AG04449 (cell line): ENCODE measurements at regions not wholly inside any gene's neighbourhood (a gene's known extent, or its start where the extent isn't known, plus 50 kb on each side); places are given as distances from the start of the nearest gene placed in this dataset.

Experiments
- CTCF ChIA-PET: fragments of 350-600 bp; formaldehyde crosslinking; extraction: SDS; loops from one replicate; lab custom pipeline; 2021; ENCODE audit warnings: antibody characterized with exemption; lab: Yijun Ruan, JAX
- POLR2A ChIA-PET: fragments of 400-600, 350-600 bp; formaldehyde crosslinking; extraction: SDS; loops from one replicate; lab custom pipeline; 2020; ENCODE audit warnings: antibody characterized with exemption, inconsistent platforms; lab: Yijun Ruan, JAX
- DNase-seq: peaks from one replicate; pipeline ENCODE4 v3.0.0-alpha.2; 2010; ENCODE audit warnings: low read depth, low spot score
- H3K4me3 ChIP-seq: 2 replicates; pipeline ENCODE4 v1.5.1; 2011; ENCODE audit warnings: low read depth, mild to moderate bottlenecking, control low read depth, low read length
- TF ChIP-seq, protein P1 (sequence below): IDR thresholded peaks from one replicate; pipeline ENCODE4 v1.5.1; 2011; ENCODE audit warnings: mild to moderate bottlenecking, moderate library complexity, low read length, control low read depth, inconsistent platforms; ENCODE audit not compliant: insufficient read depth; ENCODE audit errors: missing control alignments

DNA sequence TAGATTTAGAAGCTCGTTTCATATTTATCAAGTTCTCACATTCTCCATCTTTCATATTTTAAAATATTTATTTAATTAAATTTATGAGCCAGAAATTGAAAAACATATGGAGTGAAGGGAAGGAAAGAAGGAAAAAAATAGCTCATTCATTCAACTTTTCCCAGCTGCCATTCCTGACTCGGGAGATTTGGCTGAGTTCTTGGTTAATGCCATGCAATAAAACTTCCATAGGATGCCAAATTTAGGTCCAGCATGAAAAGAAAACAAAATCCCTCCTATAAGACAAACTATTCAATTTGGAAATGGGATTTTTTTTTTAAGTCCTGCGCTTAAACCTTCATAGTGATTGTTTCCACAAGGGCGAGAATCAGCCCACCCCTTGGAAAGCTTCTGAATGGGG is 426.1 kb upstream of the TNP1 start:
- CTCF ChIA-PET: interaction anchor here (0.9 to 1.3 kb wide), 3 partner anchors 31 to 225 kb away, joined by 3 to 5 read pairs (median 4); no protein-coding TSS in a partner anchor

DNA sequence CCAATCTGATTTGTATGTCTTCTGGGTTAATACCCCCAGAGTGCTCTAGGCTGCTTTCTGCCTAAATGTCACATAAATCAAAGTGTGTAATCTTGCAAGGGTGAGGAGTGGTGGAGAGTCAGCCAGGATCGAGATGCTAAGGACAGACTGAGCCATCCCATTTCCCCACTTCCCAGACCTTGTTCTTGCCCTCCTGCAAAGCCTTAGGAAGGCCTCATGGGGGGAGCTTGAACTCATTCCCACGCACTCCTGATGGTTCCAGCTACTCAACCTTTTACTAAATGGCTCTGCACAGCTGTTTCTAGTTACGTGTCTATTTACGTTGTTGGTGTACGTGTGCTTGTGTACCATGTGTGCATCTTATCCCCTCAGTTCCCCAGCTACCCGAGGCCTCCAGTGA is 423.6 kb upstream of the TNP1 start:
- no peak overlapping the region for H3K4me3 ChIP-seq
- TF ChIP-seq, protein P1, sequence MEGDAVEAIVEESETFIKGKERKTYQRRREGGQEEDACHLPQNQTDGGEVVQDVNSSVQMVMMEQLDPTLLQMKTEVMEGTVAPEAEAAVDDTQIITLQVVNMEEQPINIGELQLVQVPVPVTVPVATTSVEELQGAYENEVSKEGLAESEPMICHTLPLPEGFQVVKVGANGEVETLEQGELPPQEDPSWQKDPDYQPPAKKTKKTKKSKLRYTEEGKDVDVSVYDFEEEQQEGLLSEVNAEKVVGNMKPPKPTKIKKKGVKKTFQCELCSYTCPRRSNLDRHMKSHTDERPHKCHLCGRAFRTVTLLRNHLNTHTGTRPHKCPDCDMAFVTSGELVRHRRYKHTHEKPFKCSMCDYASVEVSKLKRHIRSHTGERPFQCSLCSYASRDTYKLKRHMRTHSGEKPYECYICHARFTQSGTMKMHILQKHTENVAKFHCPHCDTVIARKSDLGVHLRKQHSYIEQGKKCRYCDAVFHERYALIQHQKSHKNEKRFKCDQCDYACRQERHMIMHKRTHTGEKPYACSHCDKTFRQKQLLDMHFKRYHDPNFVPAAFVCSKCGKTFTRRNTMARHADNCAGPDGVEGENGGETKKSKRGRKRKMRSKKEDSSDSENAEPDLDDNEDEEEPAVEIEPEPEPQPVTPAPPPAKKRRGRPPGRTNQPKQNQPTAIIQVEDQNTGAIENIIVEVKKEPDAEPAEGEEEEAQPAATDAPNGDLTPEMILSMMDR: no peak
- POLR2A ChIA-PET: no interaction called here
- CTCF ChIA-PET: interaction anchor here (1.4 kb wide), 1 partner anchor 84 kb away, joined by 3 read pairs; no protein-coding TSS in a partner anchor
- no peak for DNase-seq

More for the DNA sequence above, 426.1 kb upstream of the TNP1 start:
- TF ChIP-seq, protein P1: no peak
- no peak for DNase-seq
- H3K4me3 ChIP-seq: no peak overlapping the region
- POLR2A ChIA-PET: no interaction called here

DNA sequence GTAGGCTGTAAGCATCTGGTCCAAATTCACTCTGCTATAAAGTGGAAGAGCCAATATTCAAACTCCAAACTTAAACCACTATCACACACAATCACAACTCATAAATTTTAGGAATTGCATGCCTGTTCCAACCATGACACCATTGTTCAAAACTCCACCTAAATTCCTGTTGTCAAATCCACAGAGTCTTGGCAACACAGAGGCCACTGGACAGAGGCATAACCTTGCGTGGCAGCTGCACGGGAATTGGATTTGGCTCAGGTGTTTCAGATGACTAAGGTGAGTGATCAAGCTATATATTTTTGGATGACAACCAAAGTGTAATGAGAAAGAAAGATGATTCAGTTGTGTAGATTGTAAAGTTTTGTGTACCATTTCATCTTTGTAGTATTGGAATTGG is 422.7 kb upstream of the TNP1 start:
- ChIA-PET CTCF (no interaction called here), POLR2A (no interaction called here)
- TF ChIP-seq, protein P1: no peak
- no peak overlapping the region for H3K4me3 ChIP-seq
- DNase-seq: no peak

DNA sequence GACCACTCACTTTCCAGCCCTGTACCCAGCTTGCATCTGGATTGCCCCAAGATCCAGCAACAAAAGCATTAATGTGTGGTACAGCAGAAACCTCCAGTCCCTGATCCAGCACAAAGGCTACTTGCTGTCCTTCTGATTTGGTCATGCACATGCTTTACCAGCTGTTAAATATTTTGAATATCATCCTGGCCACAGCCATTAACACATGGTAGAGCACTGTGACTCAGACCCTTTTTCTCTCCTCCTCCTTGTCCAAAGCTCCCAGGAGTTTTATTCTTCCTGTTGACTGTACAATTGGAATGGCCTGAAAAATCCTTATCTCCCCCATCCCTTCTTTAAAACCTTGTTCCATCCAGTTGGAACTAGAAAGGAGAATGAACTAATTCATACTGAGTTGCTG is 419.7 kb upstream of the TNP1 start:
- ChIA-PET POLR2A (interaction anchor here (0.6 to 0.7 kb wide), 2 partner anchors 596 to 939 kb away, joined by 3 read pairs; no protein-coding TSS in a partner anchor), CTCF (interaction anchor here (0.8 kb wide), 1 partner anchor 231 kb away, joined by 3 read pairs; no protein-coding TSS in a partner anchor)
- DNase-seq: peak; percentile 86
- TF ChIP-seq, protein P1: no peak
- no peak overlapping the region for H3K4me3 ChIP-seq

DNA sequence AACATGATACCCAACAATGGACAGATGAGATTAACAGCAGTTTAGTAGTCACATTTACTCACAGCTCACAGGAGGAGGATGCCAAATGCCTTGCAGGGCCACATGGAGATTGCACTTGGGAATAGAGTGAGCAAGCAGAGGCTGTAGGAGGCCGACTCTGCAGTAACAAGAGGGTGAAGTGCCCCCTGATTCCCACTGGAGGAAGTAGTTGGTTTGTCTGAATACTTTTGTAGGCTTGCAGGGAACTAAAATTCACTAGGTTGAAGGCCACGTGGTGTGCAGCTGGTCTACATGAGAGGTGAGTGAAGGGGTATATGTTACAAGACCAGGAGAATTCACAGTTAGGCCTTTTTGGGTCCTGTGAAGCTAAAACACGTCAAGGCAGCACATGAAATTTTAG is 419.3 kb upstream of the TNP1 start:
- POLR2A ChIA-PET: interaction anchor here (0.6 to 0.7 kb wide), 2 partner anchors 595 to 939 kb away, joined by 3 read pairs; no protein-coding TSS in a partner anchor
- CTCF ChIA-PET: interaction anchor here (0.8 kb wide), 1 partner anchor 231 kb away, joined by 3 read pairs; no protein-coding TSS in a partner anchor
- no peak overlapping the region for H3K4me3 ChIP-seq
- TF ChIP-seq, protein P1: no peak
- no peak for DNase-seq

DNA sequence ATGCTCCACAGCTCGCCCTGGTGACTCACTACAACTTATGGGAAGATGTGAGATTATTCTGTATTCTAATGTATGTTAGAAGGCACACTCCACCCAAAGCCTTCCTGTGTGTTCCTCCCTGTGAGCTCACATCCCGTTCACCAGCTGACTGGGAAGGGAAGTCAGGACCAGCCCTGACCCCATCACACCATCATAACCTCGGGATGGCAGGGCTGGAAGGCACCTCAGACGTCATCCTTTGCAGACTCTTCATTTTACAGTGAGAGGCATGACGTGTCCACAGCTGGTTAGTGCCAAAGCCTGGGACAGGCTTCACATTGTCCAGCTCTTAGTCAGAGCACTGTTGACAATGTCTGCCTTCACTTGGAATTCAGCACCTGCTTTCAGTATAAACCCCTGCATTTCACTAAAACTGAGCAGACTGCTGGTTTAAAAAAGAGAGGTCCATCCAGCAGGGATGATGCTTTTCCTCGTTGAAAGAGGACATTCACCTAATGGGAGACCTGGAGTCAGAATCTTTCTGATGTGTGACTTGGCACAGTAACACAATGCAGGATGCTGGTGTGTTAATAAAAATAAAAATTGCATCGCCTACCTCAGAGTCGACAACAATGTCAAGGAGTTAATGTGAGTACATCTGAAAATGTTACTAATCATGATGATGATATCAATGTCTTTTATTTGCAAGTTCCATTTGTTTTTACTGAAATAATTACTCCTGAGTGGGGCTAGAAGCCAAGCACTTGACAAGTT is 418.0 kb upstream of the TNP1 start:
- peak; percentile 65 for DNase-seq
- TF ChIP-seq, protein P1: no peak
- ChIA-PET CTCF (interaction anchor here (1.0 to 1.2 kb wide), 2 partner anchors 10 to 579 kb away, joined by 3 to 4 read pairs; no protein-coding TSS in a partner anchor), POLR2A (interaction anchor here (0.7 kb wide), 1 partner anchor 10 kb away, joined by 3 read pairs; no protein-coding TSS in a partner anchor)
- no peak overlapping the region for H3K4me3 ChIP-seq
